ENCODE measurements at regions not wholly inside any gene's neighbourhood (a gene's known extent, or its start where the extent isn't known, plus 50 kb on each side); places are given as distances from the start of the nearest gene placed in this dataset.

GRCh38 chr5:38718771-38719391 lies 126.9 kb upstream of the OSMR start:
- no peak for DNase-seq (ENCODE audit: low read depth)

GRCh38 chr5:38719403-38719802 lies 126.4 kb upstream of the OSMR start:
- DNase-seq (ENCODE audit: low read depth) = no peak

- no peak for DNase-seq (ENCODE audit: low read depth)
Observed at GRCh38 chr5:38719916-38720315, 125.9 kb upstream of the OSMR start.

GRCh38 chr5:38720554-38721361 lies 125.1 kb upstream of the OSMR start:
- no peak for DNase-seq (ENCODE audit: low read depth)

GRCh38 chr5:38722918-38723317 lies 122.9 kb upstream of the OSMR start:
- no peak for DNase-seq (ENCODE audit: low read depth)

GRCh38 chr5:38723426-38723825 lies 122.4 kb upstream of the OSMR start:
- DNase-seq (ENCODE audit: low read depth) = no peak

- no peak for DNase-seq (ENCODE audit: low read depth)
Observed at GRCh38 chr5:38724301-38725030, 121.3 kb upstream of the OSMR start.

GRCh38 chr5:38725371-38725865 lies 120.4 kb upstream of the OSMR start:
- no peak for DNase-seq (ENCODE audit: low read depth)

GRCh38 chr5:38726279-38726678 lies 119.5 kb upstream of the OSMR start:
- DNase-seq (ENCODE audit: low read depth) = no peak

GRCh38 chr5:38728029-38728428 lies 117.8 kb upstream of the OSMR start:
- DNase-seq (ENCODE audit: low read depth) = no peak

DNA sequence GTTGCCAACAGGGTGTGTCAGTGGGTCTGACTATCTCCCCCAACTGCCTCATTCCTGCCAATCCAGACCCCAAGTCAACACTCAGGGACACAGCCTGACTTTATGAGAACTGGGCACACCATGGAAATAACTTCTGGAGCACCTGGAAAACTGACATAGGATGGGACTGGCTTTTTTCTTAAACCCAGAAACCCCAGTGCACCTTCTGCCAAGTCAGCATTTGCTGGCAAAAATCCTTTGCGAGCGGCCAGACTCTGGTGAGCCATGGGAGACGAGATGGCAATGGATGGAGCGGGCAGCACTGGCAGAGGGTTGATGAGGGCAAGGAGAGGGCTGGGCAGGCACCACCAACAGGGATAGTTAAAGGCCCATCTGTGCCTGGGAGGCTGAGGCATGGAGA lies 114.4 kb upstream of the OSMR start:
- no peak for DNase-seq (ENCODE audit: low read depth)

- DNase-seq (ENCODE audit: low read depth) = no peak
Observed at GRCh38 chr5:38734353-38734752, 111.5 kb upstream of the OSMR start.

GRCh38 chr5:38736089-38736488 lies 109.7 kb upstream of the OSMR start:
- DNase-seq (ENCODE audit: low read depth) = no peak

- DNase-seq (ENCODE audit: low read depth) = no peak
Observed at GRCh38 chr5:38737976-38738375, 107.8 kb upstream of the OSMR start.

GRCh38 chr5:38739011-38739704 lies 106.7 kb upstream of the OSMR start:
- DNase-seq (ENCODE audit: low read depth) = no peak

DNA sequence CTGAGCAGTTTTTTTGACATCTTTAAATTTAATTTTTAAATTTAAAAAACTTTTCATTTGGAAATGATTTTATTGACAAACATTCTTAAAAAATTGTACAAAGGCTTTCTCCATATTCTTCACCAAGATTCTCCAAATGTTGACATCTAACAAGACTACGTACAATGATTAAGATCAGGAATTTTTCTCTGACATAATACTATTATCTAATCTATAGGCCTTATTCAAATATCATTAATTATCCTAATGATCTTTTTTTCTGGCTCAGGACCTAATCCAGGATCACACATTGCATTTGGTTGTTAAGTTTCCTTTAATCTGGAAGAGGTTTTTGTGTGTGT lies 106.1 kb upstream of the OSMR start:
- DNase-seq (ENCODE audit: low read depth) = no peak

- DNase-seq (ENCODE audit: low read depth) = no peak
Observed at GRCh38 chr5:38742821-38743220, 103.0 kb upstream of the OSMR start.

- no peak for DNase-seq (ENCODE audit: low read depth)
Observed at GRCh38 chr5:38743562-38743961, 102.2 kb upstream of the OSMR start.

- no peak for DNase-seq (ENCODE audit: low read depth)
Observed at GRCh38 chr5:38745836-38746732, 99.7 kb upstream of the OSMR start.

DNA sequence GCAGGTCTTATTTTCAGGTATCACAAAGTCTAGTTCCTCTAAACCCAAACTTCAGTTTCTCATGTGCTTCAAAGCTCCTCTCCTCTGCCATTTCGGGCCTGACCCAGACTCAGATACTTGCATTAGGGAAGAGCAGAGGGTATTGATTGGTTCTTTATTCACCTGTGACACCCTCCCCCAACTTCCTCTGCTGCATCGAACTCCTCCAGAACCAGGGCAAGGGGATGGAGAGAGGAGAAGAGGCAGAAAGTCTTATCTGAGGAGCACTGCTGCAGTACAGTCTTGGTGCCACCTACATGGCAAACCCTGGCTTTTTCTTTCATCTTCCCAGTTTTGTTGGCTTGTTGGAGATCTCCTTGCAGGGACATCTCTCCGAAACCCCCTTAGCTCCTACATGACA lies 96.0 kb upstream of the OSMR start:
- DNase-seq (ENCODE audit: low read depth) = no peak

GRCh38 chr5:38751103-38751502 lies 94.7 kb upstream of the OSMR start:
- DNase-seq (ENCODE audit: low read depth) = no peak
